ENCODE measurements at regions not wholly inside any gene's neighbourhood (a gene's known extent, or its start where the extent isn't known, plus 50 kb on each side); places are given as distances from the start of the nearest gene placed in this dataset.

DNA sequence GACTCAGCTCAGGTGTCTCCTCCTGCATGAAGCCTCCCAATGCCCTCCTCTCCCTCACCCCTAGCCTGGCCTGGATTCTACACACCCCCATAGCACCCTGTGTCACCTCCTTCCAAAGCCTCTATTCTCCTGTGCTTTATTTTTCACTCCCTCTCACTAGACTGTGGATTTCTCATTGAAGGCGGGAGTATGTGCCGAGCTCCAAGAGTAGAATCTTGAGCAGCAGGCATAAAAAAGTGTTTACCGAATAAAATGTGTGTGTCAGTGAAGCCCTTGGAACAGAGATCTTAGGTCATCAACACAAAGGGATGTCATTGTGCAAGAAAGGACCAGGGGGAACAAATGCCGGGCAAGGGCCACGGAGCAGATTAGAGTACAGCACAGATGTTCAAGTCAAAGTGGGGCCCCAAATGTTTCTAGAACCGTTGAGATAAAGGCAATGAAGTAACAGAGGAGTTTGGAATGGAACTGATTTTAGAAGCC, 106.1 kb upstream of the TMEM170B start:
- TF ChIP-seq ZFX (IDR thresholded peaks at IDR 0.05; ENCODE audit: borderline replicate concordance), result no peak
- TF ChIP-seq, protein P1, sequence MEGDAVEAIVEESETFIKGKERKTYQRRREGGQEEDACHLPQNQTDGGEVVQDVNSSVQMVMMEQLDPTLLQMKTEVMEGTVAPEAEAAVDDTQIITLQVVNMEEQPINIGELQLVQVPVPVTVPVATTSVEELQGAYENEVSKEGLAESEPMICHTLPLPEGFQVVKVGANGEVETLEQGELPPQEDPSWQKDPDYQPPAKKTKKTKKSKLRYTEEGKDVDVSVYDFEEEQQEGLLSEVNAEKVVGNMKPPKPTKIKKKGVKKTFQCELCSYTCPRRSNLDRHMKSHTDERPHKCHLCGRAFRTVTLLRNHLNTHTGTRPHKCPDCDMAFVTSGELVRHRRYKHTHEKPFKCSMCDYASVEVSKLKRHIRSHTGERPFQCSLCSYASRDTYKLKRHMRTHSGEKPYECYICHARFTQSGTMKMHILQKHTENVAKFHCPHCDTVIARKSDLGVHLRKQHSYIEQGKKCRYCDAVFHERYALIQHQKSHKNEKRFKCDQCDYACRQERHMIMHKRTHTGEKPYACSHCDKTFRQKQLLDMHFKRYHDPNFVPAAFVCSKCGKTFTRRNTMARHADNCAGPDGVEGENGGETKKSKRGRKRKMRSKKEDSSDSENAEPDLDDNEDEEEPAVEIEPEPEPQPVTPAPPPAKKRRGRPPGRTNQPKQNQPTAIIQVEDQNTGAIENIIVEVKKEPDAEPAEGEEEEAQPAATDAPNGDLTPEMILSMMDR (IDR thresholded peaks at IDR 0.05), result no peak
